SK-N-DZ (cell line): ENCODE measurements at regions not wholly inside any gene's neighbourhood (a gene's known extent, or its start where the extent isn't known, plus 50 kb on each side); places are given as distances from the start of the nearest gene placed in this dataset.
A peak's percentile ranks its signal among the peaks of the same experiment; 100 is the strongest.

Source experiments
- DNase-seq: peaks from one replicate; pipeline ENCODE4 v3.0.0-alpha.2; 2015; ENCODE audit warnings: low spot score

- DNase-seq: no peak
Observed at GRCh38 chr5:104785097-104785496, 1222.5 kb upstream of the NUDT12 start.

DNA sequence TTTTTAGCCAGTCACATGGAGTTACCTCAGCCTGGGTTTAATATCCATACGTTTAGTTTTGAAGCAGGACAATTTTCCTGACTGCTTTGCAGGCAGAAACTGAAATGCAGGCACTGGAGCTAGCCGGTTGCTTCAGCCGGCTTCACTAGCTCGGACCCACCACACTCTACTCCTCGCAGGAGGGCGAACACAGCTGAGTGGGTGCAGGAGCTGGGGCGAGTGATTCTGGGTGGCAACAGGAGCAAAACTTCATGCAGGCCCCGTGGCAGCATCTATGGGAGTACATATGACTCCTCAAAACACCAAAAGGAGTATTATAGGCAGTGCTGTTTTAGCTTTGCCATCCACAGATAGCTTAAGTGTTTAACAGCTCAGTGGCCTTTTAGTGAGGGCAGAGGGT lies 1211.8 kb upstream of the NUDT12 start:
- no peak for DNase-seq

DNA sequence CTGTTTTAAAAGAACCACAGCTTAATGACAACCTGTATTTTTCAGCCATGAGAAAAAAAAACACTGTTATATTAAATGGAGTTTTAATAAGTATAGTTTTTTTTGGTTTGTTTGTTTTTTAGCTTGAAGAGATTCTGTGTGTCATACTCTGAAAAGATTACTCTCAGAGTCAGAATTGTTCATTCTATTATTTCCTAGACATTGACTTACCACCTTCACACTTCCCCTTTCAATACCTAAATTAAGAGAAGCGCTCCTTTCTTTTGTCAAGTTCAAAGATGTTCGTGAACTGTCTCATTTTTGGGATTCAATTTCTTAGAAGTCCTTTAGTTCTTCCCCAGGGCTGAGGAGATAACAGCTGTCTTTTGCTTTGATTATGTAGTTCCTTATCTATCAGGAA lies 1201.6 kb upstream of the NUDT12 start:
- DNase-seq: no peak

DNA sequence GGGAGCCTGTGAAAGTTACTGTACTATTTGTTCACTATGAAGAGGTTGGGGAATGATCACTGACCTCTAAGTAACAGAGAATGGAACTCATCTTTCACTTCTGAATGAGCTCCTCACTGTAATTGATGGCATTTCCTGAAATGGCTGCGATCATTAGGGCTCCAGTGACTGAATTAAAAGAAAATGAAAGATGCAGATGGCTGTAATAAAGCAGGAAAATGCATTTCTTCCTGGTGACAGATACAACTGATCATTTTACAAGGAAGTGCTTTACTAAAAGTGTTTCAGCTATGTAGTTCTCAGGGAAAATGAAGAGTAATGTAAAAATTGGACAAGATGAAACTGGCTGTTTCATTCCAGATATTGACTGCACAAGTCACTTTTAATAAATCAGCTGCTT lies 1200.6 kb upstream of the NUDT12 start:
- DNase-seq: peak; percentile 4

- DNase-seq: no peak
Observed at GRCh38 chr5:104757915-104758314, 1195.3 kb upstream of the NUDT12 start.

DNA sequence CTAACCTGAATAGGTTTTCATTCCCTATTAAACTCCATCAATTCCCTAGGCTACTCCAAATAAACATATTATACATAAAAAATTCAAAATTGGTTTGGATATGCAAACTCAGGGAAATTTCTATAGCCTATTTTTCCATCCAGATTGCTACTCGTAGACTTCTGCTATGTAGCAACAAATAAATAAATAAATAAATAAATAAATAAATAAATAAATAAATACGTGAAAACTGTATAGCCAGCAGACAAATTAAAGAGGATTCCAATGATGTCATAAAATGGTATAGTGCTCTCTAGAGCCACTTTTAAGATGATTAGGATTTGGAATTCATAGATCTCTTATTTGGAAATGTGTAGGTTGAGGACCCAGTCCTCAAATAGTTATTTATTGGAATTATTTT lies 1193.2 kb upstream of the NUDT12 start:
- no peak for DNase-seq

- DNase-seq: no peak
Observed at GRCh38 chr5:104754311-104754995, 1191.9 kb upstream of the NUDT12 start.

DNA sequence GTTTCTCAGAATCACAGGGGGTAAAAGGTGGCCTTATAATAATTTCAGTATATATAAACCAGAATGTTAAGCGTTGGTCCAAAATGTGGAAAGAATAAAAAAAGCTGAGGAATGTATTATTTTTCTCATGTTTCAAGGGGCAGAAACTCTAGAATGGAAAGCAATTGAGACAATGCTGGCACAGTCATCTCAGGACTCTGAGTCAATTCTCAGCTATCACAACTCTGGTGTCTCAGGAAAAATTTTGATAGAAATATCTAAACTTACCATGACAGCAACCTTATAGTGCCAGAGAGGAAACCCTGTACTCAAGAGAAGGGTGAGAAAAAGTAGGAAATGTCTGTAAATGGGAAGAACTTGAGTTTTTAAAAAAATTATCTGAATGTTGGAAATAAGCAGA lies 1189.4 kb upstream of the NUDT12 start:
- DNase-seq: no peak

DNA sequence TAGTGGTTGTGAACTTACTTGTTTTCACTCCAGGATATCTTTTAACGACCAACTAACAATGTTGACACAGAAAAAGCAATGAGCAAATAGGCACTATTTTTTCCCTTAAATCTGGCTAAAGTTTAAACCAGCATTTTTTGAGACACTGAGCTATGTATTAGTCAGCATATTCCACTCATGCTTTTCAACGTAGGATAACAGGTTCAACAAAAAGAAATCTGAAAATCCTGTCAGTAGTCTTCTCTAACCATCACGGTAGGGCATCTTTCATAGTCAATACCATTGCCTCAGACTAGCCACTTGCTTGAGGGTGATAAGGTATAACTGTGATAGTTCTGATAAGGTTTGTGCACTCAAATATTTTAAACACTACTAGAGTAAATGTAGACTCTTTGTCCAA lies 1177.3 kb upstream of the NUDT12 start:
- DNase-seq: no peak

DNA sequence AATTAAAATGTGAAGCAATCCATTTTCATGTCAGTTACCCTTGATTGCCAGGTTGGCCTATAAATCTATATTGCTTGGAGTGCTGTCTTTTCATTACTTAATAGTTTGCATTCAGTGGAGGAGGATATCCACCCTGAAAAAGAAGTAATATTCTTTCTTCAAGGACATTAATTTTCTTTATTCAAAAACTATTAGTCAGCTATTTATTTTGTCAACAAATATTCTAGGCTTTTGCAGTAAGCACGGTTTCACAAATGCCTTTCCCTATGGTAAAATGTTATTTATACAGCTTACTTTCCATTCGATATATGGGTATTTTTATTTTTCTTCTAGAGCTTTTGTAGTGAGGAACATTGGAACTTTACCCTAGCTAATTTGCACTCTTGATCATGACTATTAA lies 1176.9 kb upstream of the NUDT12 start:
- no peak for DNase-seq

DNA sequence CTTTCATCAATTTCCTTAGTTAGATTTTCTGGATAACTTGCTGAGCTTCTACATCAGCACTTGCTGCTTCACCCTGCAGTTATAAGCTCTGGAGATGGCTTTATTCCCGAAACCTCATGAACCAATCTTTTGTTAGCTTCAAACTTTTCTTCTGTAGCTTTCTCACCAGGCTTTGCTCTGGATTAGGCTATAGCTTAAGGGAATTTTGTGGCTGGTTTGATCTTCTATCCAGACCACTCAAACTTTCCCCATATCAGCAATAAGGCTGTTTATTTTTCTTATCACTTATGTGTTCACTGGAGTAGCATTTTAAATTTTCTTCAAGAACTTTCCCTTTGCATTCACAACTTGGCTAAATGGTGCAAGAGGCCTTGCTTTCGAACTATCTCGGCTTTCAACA lies 1173.5 kb upstream of the NUDT12 start:
- DNase-seq: no peak

GRCh38 chr5:104734046-104734445 lies 1171.5 kb upstream of the NUDT12 start:
- no peak for DNase-seq

DNA sequence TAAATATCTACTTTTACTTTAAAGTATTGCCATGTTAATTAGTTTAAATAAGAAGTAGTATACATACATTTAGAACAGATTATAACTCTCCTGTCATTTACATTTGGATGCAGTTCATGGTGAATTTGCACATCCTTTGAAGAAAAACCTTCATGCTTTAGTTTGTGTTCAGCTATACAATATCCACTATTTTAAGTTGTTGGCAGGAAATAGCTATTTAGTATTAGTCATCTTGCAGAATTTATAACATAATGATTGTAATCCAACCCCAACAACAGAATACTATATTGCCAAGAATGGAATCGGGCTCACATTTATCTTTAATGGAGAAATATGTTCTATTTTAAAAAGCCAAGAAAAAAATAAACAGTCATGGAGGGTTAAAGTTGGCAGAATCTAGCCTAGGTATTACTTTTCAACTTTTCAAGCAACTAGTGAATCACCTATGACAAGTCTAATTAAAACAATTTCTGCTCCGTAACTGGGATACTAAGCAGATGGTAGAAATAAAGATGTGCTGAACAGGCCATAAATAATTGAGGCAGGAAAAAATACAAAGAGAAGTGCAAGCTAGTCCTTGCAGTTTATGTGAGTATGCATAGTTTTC lies 1170.6 kb upstream of the NUDT12 start:
- DNase-seq: no peak

DNA sequence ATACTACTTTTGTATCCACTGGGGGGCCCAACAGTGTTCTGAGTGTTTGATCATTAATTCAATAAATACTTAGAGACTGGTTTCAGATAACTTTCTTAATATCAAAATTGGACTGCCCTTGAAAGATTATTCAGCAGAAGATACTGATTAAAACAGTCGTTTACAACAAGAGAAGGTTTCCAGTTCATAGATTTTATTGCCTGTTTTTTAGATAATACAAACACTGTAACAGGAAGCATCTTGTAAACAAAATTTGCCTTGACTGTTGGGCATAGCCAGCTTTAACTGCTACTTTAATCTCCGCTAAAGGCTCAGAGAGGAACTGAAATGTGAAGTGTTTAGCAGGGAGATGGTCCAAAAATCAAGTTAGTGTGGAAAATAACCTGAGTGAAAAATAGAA lies 1168.7 kb upstream of the NUDT12 start:
- DNase-seq: no peak

DNA sequence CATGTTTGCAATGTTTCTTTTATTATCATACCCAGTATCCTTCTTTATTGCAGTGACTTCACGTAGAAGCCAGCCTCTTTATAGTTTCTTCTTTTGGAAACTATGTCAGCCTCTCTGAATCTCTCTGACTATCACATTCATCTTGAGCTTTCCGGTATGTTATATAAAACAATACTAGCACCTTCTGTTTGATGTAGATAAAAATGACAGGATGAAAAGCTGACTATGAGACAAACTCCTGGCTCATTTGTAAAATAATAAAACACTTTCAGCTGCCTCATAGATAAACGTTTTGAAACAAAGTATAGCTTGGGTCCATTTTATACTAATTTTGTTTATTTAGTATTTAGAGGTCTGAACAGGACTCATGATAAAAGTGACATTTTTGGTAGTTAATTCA lies 1145.4 kb upstream of the NUDT12 start:
- DNase-seq: no peak

DNA sequence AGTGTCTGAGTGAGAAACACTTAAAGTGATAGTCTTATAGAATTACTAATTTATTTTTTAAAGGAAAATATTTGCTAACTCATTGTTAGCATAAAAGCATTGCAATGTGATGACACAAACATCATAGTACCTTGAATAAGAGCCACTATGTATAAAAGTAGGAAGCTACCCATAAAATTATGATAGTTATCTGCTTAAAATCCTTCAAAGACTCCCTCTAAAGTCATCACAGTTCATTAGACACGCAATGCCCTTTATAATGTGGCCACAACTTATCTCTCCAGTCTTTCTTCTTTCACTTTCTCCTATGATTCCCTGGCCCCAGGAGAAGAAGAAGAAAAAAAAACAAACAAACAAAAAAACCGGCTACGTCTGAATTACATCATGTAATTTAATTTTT lies 1144.0 kb upstream of the NUDT12 start:
- no peak for DNase-seq

DNA sequence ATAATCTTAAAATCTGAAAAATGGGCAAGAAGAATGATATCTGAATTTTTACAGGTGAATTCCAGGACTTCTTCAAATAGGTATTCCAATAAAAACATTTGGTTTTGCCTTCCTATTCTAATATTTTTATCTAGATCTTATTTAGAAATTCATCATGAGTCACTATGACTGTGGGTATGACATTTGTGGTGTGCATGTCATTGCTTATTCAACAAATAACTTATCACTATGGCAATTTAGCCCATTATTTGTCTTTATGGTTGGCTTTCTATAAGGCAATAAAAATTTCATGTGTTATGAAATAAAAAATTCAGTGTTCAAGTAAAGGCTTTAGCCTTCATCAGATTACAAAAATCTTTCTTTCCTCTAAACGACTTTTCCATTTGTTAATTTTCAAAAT lies 1139.6 kb upstream of the NUDT12 start:
- no peak for DNase-seq

DNA sequence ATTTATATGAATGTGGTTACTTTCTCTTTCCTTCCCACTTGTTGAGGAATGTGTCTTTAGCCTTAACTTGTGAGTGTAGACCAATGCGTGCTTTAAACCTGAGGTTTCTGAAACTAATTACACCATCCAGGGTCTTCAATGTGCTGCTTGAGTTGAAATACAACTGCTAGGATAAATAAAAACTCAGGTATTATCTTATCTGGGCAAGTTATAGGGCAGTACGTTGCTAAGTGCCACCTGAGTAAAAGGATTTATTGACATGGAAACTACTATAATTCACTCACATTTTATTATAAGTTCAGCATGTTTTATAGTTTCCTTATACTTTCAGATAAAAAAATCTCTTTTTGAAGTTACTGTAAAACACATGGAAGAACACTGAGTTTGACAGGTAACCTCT lies 1136.8 kb upstream of the NUDT12 start:
- DNase-seq: no peak

- DNase-seq: no peak
Observed at GRCh38 chr5:104661256-104661655, 1098.7 kb upstream of the NUDT12 start.

GRCh38 chr5:104659497-104659896 lies 1096.9 kb upstream of the NUDT12 start:
- no peak for DNase-seq

DNA sequence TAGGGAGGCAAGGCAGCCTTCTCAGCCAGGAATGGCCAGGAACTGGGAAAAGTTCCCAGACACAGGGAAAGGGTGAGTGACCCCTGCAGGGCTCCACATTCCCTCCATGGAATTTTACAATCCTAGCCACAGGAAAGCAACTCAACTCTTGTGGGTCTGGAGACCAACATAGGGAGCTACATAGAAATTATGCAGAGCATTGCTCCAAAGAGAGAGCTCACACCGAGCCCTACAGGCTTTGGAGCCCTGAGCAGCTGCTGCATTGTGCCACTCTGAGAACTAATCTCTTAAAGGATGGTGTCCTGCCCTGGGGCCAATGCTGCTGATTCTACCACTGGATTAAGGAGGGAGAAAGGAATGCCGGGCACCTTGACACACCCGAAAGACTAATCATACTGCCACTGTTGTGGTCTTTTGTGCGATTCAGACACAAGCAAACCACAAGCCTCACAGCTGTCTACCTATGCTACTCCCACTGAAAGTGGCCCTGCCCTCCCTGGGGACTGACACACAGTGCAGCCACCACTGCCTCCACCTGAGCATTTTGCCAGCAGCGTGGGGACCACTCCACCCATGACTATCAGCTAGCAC lies 1089.8 kb upstream of the NUDT12 start:
- no peak for DNase-seq

DNA sequence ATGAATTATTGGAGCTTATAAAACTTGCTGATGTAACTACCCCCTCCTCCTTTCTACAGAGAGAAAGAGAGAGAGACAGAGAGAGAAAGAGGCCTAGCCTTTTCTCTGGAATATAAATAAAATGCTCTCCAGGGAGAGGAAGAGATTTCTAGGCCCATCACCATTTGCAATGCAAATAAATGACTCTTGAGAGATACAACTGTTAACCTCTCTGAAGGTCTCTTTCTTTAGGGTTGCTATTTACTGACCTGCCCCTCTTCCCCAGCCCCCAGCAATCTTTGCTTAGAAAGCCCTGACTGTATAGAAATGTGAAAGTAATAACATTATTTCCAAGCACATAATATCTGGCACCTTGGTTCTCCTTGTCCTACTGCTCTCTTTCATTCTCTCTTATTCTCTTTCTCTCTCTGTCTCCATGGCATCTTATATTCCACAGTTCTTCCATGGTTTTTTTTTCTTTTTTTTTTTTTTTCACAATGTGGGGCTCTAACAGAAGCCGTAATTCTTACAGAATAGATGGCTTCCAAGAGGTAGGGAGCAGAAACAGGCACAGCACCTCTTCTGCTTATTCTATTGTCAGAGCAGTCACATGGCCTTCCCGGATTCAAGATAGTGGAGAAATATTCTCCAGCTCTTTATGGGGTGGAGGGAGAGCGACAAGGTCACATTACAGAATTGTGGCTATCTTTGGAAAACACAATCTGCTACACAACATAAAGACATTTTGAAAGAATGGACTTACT lies 1087.9 kb upstream of the NUDT12 start:
- DNase-seq: no peak

- no peak for DNase-seq
Observed at GRCh38 chr5:104646416-104646815, 1083.8 kb upstream of the NUDT12 start.
